GM19324 (cell line): ENCODE measurements at regions not wholly inside any gene's neighbourhood (a gene's known extent, or its start where the extent isn't known, plus 50 kb on each side); places are given as distances from the start of the nearest gene placed in this dataset.

Experiments
- ATAC-seq: cut with Tn5 transposase; IDR thresholded peaks from one replicate; pipeline ENCODE4 v1.9.1; 2021; ENCODE audit warnings: mild to moderate bottlenecking, moderate library complexity; ENCODE audit not compliant: unreplicated experiment, low FRiP score

GRCh38 chr10:124305984-124306383 is 112.7 kb downstream of the OAT start:
- no peak for ATAC-seq

DNA sequence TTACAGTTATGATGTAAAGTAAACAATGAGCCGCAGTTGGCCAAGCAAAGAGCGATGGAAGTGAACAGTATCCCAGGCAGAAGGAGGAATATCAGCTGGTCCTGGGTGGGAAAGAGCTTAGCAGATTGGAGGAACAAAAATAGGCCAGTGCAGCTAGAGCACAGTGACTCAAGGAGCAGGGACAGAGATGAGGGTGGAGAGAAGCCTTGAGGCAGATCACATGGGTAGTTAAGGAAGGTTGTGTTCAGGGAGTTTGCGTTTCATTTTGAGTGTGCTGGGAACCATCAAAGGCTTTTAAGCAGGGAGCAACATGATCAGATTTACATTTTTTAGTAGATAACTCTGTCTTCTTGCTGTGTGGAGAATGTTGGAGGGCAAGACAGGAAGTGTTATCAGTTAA is 113.6 kb downstream of the OAT start:
- ATAC-seq: no peak

- no peak for ATAC-seq
Observed at GRCh38 chr10:124303662-124304418, 114.9 kb downstream of the OAT start.

DNA sequence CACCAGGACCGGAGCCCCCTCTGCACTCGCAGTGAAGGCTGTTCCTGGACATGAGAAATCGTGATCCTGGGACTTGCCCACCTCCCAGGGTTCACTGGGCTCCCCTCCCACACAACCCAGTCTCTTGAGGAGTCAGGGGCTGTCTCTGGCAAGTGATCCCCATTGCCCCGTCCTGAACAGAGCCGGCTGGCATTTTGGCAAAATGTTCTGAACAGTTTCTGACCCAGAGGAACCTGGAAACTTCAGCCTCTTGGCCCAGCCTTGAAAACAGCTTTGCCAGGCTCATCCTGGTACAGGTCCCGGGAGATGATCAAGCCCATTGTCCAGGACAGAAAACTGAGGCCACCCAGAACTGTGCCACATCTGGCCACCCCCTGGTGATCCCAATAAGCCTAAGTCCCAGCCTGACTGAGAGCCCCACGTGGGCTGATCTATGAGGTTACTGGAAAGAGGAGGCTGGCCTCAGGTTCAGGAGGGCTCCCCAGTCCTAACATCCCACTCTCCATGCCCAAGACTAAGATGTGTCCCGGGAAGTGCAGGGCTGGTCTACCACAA is 115.7 kb downstream of the OAT start:
- no peak for ATAC-seq

- ATAC-seq: no peak
Observed at GRCh38 chr10:124301736-124302135, 117.0 kb downstream of the OAT start.

- no peak for ATAC-seq
Observed at GRCh38 chr10:124300735-124301134, 118.0 kb downstream of the OAT start.

GRCh38 chr10:124300224-124300623 is 118.5 kb downstream of the OAT start:
- no peak for ATAC-seq

- ATAC-seq: no peak
Observed at GRCh38 chr10:124299696-124300095, 119.0 kb downstream of the OAT start.

GRCh38 chr10:124298891-124299290 is 119.8 kb downstream of the OAT start:
- no peak for ATAC-seq

DNA sequence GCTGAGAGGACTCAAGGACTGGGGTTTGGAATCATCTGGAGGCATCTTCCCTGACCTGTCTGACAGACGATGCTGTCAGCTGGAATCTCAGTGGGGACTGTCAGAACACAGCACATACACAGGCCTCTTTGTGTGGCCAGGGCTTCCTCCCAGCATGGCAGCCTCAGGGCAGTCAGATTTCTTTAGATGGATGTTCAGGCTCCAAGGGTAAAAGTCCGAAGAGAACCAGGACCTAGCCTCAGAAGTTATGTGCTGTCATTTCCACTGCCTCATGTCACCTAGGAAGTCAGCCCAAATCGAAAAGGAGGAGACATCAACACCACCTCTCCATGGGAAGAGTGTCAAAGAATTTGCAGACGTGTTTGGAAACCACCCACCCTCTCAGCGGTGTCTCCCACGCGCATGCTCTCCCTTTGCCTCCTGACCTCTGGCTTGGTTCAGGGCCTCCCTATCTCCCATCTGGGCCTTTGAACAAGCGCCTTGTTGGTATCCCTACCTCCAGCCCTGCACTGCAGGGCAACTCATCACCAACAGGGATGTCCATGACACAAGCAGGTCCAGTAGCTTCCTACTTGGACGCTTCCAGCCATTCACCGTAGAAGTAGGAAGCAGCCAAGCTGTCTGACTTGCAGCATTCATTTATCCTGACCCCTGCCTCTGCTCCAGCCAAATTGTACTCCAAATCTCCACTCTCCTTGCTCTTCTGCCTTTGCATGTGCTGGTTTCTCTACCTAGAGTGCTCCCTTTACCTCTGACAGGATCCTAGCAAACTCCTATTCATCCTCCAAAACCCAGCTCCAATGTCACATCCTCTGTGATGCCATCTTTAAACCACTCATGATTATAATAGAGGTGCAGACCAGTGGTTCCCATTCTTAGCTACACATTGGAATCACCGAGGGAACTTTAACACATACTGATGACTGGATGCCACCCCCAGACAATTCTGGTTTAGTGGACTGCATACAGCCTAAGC is 121.6 kb downstream of the OAT start:
- ATAC-seq: no peak

- ATAC-seq: no peak
Observed at GRCh38 chr10:124296121-124296812, 122.5 kb downstream of the OAT start.

DNA sequence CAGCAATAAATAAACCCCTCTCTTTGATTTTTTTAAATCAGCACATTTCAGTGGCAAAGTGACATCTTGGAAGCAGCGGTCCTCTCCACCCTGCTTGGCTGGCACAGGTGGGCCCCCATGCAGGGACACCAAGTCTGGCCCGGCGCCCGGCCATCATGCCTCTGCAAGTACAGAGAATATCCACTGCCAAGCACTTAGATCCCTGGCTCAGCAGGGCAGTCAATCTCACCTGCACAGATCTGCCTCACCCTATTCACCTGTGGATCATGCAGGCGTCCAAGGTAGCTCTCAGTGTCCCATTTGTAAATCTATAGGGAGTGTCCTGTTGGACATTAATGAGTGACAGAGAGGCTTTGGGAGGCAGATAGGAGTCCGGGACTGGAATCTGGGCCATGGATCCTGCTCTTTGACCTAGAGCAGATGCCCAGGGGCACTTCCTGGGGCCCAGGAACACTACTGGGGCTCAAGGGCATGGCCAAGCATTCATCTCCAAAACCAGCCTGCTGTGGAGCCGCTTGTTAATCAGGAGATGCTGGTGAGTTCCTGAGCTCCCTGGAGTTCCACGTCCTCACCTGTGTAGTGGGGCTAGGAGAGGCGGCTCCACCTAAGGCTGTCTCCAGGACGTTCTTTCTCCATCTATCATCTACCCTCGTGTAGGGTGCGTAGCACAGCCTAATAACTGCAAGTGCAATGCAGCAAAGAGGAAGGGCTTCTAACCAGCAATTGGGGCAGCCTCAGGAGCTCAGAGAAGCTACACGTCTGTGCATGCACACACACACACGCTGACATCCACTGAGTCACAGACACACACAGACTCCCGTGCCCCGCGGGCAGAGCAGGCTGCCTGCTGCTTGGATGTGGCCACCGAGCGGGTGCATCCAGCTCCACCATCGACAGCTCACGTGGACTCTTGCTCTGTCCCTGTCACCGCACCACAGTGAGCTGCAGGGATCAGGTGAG is 123.6 kb downstream of the OAT start:
- ATAC-seq: no peak

GRCh38 chr10:124293616-124294449 is 124.9 kb downstream of the OAT start:
- no peak for ATAC-seq

DNA sequence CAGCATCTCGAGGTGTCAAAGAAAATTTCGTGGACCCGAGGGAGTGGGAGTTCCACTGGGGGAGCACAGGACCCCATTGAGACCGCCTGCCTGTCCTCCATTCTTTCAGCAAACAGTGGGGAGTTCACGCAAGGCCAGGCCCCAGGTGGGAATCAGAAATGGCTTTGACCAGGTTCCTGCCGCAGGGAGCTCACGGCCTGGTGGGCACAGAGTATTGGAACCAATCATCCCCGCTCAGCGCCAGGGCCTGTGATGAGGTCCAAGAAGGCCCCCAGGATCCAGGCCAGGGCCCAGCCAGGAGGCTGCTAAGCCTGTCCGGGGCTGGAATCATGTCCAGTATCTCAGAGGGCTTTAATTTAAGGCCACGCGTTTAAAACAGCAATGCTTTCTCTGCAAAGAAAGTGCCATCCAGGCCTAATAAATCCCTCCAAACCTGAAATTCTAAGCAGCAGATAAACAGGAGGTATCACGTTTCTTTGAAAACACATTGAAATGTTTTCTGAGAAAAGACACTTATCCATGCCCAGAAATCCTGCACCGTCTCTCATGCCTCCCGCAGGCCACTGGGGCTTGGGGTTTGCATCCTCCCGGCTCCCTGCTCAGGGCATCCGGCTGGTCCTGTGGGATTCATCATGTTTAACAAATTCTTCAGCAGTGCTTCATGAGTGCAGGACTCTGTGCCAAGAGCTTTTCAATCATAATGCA is 125.7 kb downstream of the OAT start:
- ATAC-seq: no peak

- no peak for ATAC-seq
Observed at GRCh38 chr10:124291001-124291701, 127.6 kb downstream of the OAT start.

DNA sequence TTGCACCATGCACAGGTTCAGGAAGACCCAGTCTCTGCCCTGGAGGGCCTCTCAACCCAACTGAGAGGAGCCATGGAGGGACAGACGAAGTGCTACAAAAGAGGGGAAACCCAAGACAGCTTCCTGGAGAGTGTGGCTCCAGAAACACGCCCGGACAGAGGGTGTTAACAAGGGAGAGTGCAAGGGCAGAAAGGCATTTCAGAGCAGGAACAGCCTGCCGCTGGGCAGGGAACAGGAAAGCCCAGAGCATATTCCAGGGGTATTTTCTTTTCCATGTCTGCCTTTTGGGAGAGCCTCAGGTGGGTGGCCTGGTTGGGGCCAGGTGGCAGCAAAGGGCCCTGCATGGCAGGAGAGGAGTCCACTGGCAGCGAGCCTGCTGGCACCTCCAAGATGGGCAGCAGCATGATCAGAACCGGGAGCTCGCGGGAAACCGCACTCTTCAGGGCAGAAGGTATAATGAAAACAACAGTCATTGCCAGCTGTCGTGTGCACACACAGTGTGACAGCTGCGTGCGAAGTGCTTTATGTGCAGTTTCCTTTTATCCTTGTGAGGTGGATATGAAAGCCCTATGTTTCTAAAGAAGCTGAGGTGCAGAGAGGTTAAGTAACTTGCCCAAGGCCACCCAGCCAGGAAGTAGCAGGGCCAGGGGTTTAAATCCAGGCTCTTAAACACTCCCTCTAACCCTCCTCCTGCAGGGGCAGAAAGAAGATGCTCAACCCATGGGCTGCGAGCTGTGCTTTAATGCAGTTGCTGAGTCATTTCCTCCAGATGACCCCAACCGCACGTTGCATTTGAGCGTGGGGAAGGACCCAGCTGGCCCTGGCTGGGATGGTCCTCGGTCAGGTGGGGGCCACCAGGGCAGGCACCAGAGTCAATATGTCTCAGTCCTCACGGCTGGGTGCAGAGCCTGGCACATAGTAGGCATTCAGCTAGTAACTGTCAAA is 128.6 kb downstream of the OAT start:
- peak; percentile 37 for ATAC-seq
